Frontal cortex (tissue), 3 donors: ENCODE measurements at regions not wholly inside any gene's neighbourhood (a gene's known extent, or its start where the extent isn't known, plus 50 kb on each side); places are given as distances from the start of the nearest gene placed in this dataset.

Source experiments
- DNase-seq, 2 donors: peaks; one replicate each; pipeline ENCODE4 v3.0.0; 2012; ENCODE audit warnings: low spot score in 2 of 2
- FAIRE-seq: peaks from 2 replicates; lab custom pipeline; 2012; peaks lifted over from hg19 to GRCh38; lab: Jason Lieb, UNC
- donor health status: control.
- donor health status: control.
- donor health status: control.

DNA sequence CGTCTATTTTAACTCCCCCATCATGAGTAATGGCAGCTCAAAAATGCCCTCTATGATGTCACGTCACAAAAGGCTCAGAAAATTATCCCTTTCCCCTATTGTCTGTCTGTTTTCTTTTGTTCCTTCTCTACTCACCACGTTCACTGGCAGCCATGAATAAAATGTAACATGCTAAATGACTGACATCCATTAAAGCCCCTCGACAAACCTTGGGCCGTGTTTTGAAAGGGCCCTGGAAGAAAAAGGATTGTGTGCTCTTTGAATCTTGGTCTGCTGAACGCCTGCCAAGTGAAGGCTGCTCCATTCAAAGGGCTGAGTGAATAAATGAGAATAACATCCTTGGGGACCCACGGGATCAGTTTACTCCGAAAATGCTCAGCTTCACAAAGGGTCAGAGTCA lies 118.7 kb downstream of the RPS12 start:
- FAIRE-seq, result no peak
- no peak for DNase-seq

DNA sequence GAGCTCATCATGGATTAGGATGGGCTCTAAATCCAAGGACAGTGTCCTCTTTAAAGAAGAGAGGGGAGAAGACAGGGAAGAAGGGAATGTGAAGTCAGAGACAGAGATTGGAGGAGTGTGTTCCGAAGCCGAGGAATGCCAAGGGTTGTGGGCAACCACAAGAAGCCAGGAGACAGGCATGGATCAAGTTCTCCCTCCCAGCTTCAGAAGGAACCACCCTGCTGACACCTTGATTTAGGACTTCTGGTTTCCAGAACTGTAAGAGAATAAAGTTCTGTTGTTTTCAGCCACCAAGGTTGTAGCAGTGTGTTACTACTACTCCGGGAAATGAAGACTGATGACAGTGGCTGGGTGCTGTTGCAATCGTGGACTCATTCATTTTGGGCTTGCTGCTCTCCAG lies 120.1 kb downstream of the RPS12 start:
- DNase-seq (no peak), FAIRE-seq (no peak)

DNA sequence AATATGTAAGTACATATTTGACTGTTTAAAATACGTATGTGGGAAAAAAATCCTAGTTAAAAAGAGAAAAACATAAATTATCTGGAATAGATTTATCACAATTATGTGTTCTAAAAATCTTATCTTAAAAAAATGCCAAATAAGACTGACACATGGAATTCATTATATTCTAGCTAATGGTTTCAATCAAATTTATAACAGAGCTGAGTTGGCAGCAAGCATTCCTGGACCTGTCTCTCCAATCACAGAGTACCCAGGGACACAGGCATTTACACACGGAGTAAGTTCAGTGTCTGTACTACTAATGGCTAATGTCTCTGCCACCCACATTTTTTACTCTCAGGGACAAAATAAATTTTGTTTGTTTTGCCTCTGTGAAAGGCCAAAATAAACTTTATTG lies 122.3 kb downstream of the RPS12 start:
- DNase-seq, result no peak
- no peak for FAIRE-seq

DNA sequence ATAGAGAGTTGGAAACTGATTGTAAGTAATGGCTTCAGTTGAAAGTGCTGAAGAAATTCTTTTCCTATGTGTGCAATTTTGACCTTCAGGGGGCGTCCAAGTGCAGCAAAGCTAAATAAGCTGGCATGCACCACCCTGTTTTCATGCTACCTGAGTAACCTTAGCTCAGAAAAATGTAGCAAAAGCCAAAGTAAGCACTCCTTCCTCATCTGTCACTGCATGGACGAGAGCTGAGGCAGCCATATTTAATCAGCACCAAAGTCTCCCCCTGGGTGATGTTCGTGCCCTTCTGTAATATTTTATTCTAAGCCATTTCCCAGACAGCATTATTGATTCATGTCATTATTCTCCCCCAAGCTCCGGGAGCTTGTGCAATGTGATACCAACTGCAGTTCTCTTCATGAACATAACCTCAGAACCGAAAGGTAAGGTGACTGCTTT lies 123.1 kb downstream of the RPS12 start:
- DNase-seq, result no peak

DNA sequence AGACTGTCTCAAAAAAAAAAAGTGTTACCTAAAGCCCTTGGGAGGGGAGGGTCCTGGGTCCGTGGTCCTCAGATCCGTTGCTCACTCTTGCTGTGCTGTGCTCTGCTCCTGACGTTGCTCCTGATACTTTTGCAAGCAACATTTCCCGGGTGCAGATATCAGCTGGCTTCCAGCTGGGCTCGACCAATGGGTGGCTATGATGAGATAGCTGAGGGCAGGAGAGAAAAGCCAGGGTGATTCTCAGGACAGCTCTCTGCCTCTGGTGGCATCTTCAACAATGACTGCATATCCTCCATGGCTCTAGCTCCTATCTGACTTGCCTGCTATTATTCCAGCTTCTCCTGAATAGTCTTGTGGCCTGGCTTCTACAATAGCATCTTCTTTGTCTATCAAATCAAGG lies 134.5 kb downstream of the RPS12 start:
- FAIRE-seq (no peak), DNase-seq (no peak)

More for the DNA sequence above, 123.1 kb downstream of the RPS12 start:
- no peak for FAIRE-seq

DNA sequence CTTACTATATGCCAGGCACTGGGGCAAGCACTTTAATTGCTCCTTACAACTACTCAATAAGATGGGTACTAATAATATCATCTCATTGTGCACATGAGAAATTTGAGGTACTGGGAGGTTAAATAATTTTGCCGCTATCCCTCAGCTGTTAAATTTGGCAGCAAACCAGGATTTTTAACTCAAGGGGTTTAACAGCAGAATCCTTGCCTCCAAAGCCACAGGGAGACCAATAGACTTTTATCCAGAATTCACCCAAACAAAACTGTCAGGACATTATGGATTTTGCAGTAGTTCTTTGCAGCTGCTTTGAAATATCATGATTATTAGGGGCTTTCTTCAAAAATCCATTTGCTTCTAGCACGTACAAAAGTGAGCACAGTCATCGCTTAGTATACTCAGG lies 136.2 kb downstream of the RPS12 start:
- no peak for FAIRE-seq
- DNase-seq, result no peak

DNA sequence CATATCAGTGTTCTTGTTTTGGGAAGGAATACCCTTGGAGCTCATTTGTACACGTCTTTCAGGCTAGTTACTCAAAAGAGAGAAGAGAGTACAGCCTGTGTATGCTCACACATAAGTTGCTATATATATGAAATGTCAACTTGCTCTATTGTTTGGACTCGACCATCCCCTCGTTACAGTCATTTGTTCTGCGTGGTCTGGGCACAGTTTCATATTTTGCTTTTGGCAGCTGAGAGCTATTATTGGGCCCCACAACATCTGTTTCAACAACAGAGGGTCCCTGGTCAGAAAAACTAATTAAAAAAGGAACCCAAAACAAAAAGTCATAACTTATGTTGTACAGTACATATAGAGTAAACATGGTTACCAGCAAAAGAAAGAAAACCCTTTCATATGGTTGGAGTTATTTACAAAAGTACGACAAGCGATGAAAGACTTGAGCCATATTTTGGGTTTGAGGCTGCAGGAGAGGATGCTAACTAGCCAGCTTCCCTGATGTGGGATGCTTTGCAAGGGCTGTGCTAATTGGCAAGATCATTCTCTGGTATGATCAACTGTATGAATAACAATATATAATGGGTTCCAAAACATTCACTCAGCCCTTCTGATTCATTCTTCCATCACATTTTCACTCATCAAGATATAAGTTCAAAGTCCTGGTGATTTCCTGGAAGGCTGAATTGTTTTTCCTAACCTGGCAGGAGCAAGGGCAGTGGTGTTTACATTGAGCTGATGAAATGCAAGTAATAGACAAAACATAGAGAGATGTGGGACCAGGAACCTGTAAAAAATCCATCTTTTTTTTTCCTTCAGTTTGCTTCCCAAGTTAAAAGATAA lies 137.9 kb downstream of the RPS12 start:
- no peak for FAIRE-seq
- no peak for DNase-seq

DNA sequence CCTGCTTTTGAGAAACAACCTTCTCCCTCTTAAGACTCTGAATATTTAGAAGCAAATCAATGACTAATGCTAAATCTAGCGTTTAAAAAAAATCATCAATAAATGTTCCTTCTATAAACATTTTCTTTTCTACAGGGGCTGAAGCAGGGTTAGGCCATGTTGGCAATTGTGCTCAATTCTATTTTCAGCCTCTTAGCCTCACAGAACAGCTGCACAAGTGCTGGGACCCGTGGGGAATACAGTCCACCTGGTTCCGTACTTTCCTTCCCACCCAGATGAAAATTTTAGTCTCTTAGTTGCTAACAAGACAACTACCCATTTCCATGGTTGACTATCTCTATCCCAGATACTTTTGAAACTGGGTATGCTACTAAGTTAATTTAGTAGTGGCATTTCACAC lies 138.6 kb downstream of the RPS12 start:
- DNase-seq (no peak), FAIRE-seq (no peak)

DNA sequence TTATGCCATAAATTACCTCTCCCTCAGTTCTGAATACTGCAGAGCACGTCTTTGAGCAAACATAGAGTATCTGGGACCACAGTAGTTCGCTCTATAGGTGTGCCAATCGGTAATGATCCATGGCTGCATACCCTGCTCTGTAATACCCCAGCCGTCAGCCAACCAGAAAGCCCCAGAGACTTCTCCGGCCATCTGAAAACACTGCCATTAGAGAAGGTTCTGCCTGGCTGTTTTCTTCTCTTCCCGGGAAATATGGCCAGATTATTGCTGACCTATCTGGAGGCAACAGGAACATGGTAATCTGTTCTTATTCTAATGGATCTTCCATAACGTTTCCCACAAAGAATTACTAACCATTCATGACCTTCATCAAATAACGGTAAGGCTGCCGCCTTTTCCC lies 139.9 kb downstream of the RPS12 start:
- FAIRE-seq, result no peak
- no peak for DNase-seq

DNA sequence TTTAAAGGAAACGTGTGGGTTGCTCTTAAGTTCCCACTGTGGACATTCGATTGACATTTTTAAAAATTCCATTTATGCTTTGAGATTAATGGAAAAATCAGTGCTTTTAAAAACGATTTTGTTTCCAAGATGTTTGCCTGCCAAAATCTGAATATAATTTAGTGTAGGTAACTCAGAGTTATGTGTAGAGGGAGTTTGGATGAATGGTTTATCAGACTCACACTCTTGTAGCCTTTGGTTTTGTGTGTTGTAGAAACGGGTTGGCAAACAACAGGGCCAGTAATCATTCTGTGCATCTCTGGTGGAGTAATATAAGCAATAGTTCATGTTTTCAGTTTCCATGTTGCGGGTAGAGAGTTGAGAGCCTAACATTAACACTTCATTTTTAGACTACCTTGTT lies 140.6 kb downstream of the RPS12 start:
- DNase-seq (no peak), FAIRE-seq (no peak)

DNA sequence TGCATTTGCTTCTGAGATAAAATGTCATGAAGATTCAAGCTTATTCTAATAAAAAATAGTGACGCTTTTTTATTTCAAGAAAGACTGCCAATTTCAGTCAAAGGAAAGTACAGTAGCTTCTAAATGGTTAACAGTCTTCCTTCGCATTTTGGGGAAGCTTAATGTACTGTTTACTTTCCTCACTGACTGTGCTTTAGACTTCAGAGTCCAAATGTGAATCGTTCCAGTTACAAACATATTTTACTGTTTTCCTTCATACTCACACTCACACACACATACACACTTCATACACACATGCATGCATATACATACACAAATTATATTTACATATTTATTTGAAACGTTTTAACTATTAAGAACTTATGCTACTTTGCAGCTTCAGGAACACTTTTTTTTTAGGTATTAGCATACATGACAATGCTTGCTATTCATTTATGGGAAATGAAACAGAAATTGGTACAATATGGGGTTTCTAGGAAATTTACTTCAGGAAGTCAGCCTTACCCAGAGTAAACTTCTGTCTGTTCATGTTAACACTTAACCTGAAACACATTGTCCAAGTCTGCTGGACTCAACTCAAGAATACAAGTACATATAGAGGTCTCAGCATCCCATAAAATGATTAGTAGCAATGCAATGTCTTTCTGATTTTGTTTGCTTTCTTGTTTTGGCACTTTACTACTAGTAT lies 145.4 kb downstream of the RPS12 start:
- no peak for DNase-seq
- no peak for FAIRE-seq

DNA sequence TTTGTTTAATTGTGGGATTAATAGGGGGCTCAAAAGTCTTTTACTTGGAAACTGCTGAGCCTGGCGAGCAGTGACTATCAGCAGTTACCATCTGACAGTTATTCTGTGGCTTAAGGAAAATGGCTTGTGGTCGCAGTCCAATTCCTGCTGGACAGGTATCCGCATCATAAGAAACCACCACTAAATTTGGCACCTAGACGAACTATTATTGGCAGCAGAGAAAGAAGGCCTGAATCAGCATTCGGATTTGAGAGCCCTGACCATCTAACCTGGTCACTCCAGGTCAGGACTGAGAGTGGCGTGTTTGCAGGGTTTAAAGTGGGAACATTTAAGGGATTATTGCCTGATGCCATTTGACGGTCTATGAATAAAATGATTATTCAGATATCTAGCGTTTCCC lies 146.4 kb downstream of the RPS12 start:
- no peak for FAIRE-seq
- DNase-seq, result no peak

DNA sequence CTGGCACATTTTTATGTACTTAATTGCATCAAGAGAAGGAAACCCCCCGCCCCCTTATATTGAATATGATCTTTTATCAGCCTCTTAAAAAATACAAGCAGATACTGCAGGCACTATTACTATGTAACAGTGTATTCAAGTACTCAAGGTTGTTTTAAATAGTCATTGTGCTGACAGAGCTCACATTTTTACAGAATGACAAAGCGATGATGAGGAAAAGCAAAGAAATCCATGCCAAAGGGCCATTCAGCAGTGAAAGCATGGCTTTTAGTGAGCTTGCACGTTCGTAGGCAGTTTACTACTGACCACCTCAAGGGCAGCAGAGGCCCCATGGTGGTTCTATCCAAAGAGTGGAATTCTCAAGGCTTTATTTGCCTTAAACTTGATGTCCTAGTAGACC lies 146.8 kb downstream of the RPS12 start:
- DNase-seq (no peak), FAIRE-seq (no peak)

DNA sequence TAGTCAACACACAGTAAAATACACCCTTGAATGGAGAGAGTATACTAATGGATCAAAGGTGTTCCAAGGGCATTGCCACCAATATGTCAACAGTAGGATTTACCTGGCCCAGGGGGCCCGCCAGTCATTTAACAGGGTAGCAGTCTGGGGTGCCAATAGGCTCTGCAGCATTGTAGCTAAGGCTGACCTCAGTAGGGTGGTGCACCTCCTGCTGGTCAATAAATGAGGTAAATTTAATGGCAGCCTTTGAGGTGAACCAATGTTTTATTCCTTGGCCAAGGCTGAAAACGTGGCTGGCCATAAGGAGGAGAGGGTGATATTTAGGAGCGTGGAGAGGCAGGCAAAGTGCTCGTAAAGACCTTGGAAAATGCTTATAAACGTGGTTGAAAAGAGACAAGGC lies 147.2 kb downstream of the RPS12 start:
- FAIRE-seq, result no peak
- no peak for DNase-seq

DNA sequence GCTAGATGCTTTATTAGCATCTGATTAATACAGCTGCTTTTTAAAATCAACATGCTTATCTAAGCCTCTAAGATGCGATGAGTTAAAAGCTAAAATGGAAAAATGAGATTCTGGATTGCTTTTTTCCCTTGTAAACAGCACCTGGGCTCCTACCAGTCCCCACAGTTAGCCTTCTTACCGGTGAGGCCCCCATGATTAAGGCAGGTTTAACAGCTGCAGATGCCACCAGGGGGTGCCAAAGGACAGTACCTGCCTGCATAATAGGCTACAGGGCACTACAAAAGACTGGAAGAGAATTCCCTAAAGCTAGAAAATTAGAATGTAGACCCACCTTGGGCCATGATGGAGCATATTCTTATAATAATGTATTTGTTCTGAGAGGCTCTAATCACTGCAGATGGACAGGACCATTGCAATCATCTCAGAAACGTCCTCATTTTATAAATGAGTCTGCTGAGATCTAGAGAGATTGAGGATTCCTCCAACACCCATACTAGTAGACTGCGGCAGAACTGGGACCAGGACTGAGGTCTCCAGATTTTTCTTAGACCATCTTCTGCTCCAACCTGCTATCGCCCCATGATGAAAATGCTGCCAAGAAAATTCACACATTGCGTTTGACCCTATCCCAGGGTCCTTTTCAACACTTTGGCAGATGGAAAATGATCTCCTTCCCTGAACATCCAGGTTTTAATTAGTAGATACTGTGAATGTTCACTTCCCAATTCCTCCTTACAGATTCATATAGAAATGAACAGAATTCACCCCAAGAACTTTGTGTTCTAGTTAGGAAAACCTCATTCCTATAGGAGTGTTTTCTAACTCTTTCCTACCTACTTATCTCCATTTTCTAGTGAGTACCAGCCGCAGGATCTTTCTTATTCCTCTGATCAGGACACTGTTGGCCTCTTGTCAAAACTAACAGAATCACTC lies 148.8 kb downstream of the RPS12 start:
- DNase-seq (peak in 1 of 2 donors; percentile 4), FAIRE-seq (no peak)

DNA sequence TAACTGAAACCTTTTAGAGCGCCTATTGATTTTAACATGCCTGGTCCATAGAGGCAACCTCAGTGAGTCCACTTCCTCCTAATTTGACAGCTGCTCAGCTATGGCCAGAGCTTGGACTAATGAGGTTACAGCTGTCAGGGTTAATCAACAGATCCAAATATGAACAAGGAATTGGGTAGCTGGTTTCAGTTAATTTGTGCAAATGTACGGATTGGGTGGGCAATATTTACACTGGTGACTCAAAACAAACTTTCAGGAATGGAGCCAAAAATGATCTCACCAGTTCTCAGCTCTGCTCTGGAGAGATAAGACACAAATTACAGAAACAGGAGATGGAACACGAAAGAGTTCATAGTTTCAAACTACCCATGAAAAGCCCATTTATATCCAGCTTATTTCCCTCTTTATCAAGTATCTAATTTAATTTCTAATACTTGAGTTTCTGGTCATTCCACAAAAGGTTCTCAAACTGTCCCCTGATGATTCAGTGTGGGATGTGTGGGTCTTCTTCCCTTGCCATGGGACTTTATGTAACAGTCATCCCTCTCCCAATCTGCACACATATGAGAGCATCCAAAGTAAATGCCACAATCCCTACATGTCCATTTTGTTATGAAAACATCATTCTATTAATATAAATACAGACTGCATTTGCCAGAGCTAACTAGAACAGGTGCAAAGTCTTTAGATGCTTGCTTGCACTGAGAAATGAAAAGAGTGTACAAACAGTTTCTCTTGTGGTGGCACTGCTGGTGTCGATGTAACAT lies 149.9 kb downstream of the RPS12 start:
- no peak for DNase-seq
- FAIRE-seq, result no peak

DNA sequence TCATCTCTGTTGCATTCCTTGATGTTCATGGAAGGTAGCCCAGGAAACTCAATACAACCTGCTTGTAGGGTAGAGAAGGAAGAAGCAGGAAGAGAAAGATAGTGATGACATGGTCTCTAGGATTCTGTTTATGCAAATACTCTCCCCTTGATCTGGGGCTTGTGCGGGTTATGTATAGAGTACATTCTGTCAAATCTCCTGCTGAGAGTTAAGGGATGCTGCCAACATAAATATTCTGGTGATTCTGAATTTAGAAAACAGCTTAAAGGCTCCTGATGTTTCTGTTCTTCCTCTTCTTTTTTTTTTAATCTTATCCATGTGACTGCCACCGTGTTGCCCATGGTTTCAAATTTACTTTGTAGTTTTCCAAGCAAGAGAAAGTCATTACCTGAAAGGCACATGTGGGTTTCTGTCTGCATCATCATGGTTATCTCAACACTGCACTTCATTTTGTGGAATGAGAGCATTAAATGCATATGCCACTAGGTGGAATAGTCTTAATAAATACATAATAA lies 150.6 kb downstream of the RPS12 start:
- DNase-seq (no peak), FAIRE-seq (no peak)

DNA sequence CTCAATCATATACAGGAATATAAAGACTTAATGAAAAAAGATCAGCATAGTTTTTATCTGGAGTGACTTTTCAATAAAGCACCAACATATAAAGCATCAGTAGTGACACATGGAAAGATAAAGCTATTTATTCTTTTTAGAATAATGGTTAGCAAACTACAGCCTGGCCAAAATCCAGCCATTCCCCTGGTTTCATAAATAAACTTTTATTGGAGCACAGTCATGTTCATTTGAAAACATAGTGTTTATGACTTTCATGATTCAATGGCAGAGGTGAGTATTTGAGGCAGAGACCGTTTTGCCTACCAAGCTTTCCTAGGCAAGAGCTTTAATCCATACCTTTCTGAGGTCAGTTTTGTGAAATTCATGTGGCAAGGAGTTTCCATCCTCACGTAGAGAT lies 153.5 kb downstream of the RPS12 start:
- FAIRE-seq (no peak), DNase-seq (no peak)

DNA sequence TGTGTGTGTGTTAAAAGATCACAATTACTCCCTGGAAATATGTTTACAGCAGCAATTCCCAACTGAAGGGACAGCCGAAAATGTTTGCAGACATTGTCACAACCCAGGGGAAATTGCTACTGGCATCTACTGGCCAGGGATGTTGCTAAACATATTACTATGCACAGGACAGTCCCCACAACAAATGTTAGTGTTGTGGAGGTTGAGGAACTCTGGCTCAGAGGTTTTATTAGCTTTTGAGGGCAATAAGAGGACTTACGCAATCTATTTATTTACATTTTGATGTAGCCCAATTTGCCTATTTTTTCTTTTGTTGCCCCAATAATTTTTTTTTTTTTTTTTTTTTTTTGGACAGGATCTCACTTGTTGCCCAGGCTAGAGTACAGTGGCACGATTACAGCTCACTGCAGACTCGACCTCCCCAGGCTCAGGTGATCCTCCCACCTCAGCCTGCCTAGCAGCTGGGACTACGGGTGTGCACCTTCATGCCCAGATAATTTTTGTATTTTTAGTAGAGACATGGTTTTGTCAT lies 154.1 kb downstream of the RPS12 start:
- FAIRE-seq (no peak), DNase-seq (no peak)
